Endothelial cell of umbilical vein (primary cell): ENCODE measurements at regions not wholly inside any gene's neighbourhood (a gene's known extent, or its start where the extent isn't known, plus 50 kb on each side); places are given as distances from the start of the nearest gene placed in this dataset.
A peak's percentile ranks its signal among the peaks of the same experiment; 100 is the strongest.

Experiments
- BruUV-seq: library from RNA; stranded (reverse); fragments of 400-500 nt; replicated peaks from 2 replicates; lab custom pipeline; 2021; lab: Mats Ljungman, UMichigan
- CTCF ChIA-PET: fragments of 300-600, 350-600 bp; sonication (Branson Sonifier 250); formaldehyde crosslinking; loops from one replicate; lab custom pipeline; 2021; ENCODE audit warnings: antibody characterized with exemption, inconsistent platforms; lab: Charles Lee
- POLR2A ChIA-PET: fragments of 300-600, 350-600 bp; sonication (Branson Sonifier 250); formaldehyde crosslinking; loops from one replicate; lab custom pipeline; 2021; ENCODE audit warnings: antibody characterized with exemption, inconsistent platforms; lab: Charles Lee
- DNase-seq: peaks from one replicate; pipeline ENCODE4 v3.0.0-alpha.2; 2011; ENCODE audit warnings: low read depth, low spot score
- FAIRE-seq: peaks from 2 replicates; lab custom pipeline; 2011; peaks lifted over from hg19 to GRCh38; lab: Jason Lieb, UNC
- H2AFZ ChIP-seq: 2 replicates; pipeline ENCODE4 v1.6.0; 2012; ENCODE audit warnings: low read depth, low read length, control low read depth, inconsistent platforms
- H3K27ac ChIP-seq: 2 replicates; pipeline ENCODE4 v1.5.1; 2011; ENCODE audit warnings: low read depth, mild to moderate bottlenecking, control low read depth, low read length, moderate library complexity; ENCODE audit not compliant: insufficient read depth
- H3K27me3 ChIP-seq, 2 experiments: 2 replicates each; pipeline versions ENCODE4 v1.6.0 to v1.6.1; 2011; ENCODE audit warnings: low read length in 2 of 2, mixed read lengths in 1 of 2; ENCODE audit not compliant: control insufficient read depth in 2 of 2, insufficient read depth in 2 of 2
- H3K36me3 ChIP-seq, 2 experiments: 2 replicates in 1 of 2; 3 replicates in 1 of 2; pipeline ENCODE4 v1.5.1; 2011; ENCODE audit warnings: low read length in 2 of 2, mild to moderate bottlenecking in 1 of 2, moderate library complexity in 1 of 2; ENCODE audit not compliant: control insufficient read depth in 2 of 2, insufficient read depth in 2 of 2; ENCODE audit errors: extremely low read depth in 1 of 2
- H3K4me1 ChIP-seq: 3 replicates; pipeline ENCODE4 v1.5.1; 2011; ENCODE audit warnings: mild to moderate bottlenecking, low read length; ENCODE audit not compliant: control insufficient read depth, insufficient read depth; ENCODE audit errors: extremely low read depth
- H3K4me2 ChIP-seq: 2 replicates; pipeline ENCODE4 v1.6.1; 2011; ENCODE audit warnings: low read length, control low read depth, mixed read lengths; ENCODE audit not compliant: insufficient read depth
- H3K4me3 ChIP-seq, 3 experiments: fragments of 200-600 bp in 1 of 3; sonication (generic), shearing (Covaris generic) in 1 of 3; replicated peaks in 1 of 3; 2 replicates each; pipeline ENCODE4 v1.5.1; 2011 to 2016; ENCODE audit warnings: control low read depth in 3 of 3, low read length in 3 of 3, mild to moderate bottlenecking in 2 of 3, inconsistent platforms in 1 of 3, low read depth in 1 of 3, moderate library complexity in 1 of 3; ENCODE audit not compliant: insufficient read depth in 1 of 3
- H3K79me2 ChIP-seq: 2 replicates; pipeline ENCODE4 v1.6.0; 2012; ENCODE audit warnings: low read length, inconsistent platforms; ENCODE audit not compliant: control insufficient read depth, insufficient read depth
- H3K9ac ChIP-seq: replicated peaks from 2 replicates; pipeline ENCODE3; 2011; ENCODE audit warnings: low read length, control low read depth; ENCODE audit not compliant: insufficient read depth; ENCODE audit errors: extremely low read depth
- H3K9me1 ChIP-seq: replicated peaks from 3 replicates; pipeline ENCODE4 v1.6.0; 2011; ENCODE audit warnings: mild to moderate bottlenecking, low read length; ENCODE audit not compliant: control insufficient read depth, insufficient read depth; ENCODE audit errors: extremely low read depth
- H3K9me3 ChIP-seq: replicated peaks from 2 replicates; pipeline ENCODE4 v1.5.1; 2012; ENCODE audit warnings: low read length, inconsistent platforms; ENCODE audit not compliant: control insufficient read depth, insufficient read depth
- H4K20me1 ChIP-seq: replicated peaks from 2 replicates; pipeline ENCODE3; 2011; ENCODE audit warnings: mild to moderate bottlenecking, low read length; ENCODE audit not compliant: control insufficient read depth, insufficient read depth; ENCODE audit errors: extremely low read depth
- EZH2 ChIP-seq: IDR thresholded peaks from 2 replicates; pipeline ENCODE4 v1.6.1; 2012; ENCODE audit warnings: borderline replicate concordance, low read depth, mild to moderate bottlenecking, moderate library complexity, low read length, inconsistent platforms; ENCODE audit not compliant: severe bottlenecking
- FOS ChIP-seq: IDR thresholded peaks from 2 replicates; pipeline ENCODE4 v1.6.1; 2011; ENCODE audit warnings: mild to moderate bottlenecking, low read length, moderate library complexity, borderline replicate concordance; ENCODE audit not compliant: insufficient read depth
- GATA2 ChIP-seq: IDR thresholded peaks from 2 replicates; pipeline ENCODE4 v1.7.0; 2011; ENCODE audit warnings: low read depth, mild to moderate bottlenecking, moderate library complexity, mixed read lengths, low read length; ENCODE audit not compliant: insufficient read length, insufficient read depth
- JUN ChIP-seq: IDR thresholded peaks from 2 replicates; pipeline ENCODE4 v1.6.1; 2011; ENCODE audit warnings: borderline replicate concordance, low read depth; ENCODE audit not compliant: insufficient read length, insufficient read depth
- MYC ChIP-seq: IDR thresholded peaks from one replicate; pipeline ENCODE4 v1.6.1; 2011; ENCODE audit warnings: mild to moderate bottlenecking, low read depth, low read length
- POLR2A ChIP-seq: IDR thresholded peaks from 2 replicates; pipeline ENCODE4 v1.6.1; 2012; ENCODE audit warnings: low read depth, mild to moderate bottlenecking, control low read depth, low read length
- POLR2AphosphoS5 ChIP-seq: IDR thresholded peaks from 2 replicates; pipeline ENCODE4 v1.6.1; 2012; ENCODE audit warnings: low read depth, mild to moderate bottlenecking, control low read depth, low read length, moderate library complexity; ENCODE audit not compliant: insufficient read depth
- dilution Hi-C: fragments of 300-500 bp; cut with MboI; formaldehyde crosslinking; loops from one replicate; pipeline ENCODE4 v1.15.0; 2019; ENCODE audit warnings: low sequenced_read_pairs; ENCODE audit not compliant: extremely low pct_ligation_motif_present
- intact Hi-C: fragments of 100-400 bp; cut with micrococcal nuclease; formaldehyde crosslinking; loops from one replicate; pipeline ENCODE4 v1.10.0; 2022
- TF ChIP-seq, protein P1 (sequence below): IDR thresholded peaks from 2 replicates; pipeline ENCODE4 v1.6.1; 2011; ENCODE audit not compliant: insufficient read depth, insufficient read length
- TF ChIP-seq, protein P2 (sequence below), 2 donors: IDR thresholded peaks; 1 replicate in 1 of 2; 2 replicates in 1 of 2; pipeline ENCODE4 v1.5.1; 2011; ENCODE audit warnings: low read length in 2 of 2, mild to moderate bottlenecking in 2 of 2, moderate library complexity in 2 of 2, control low read depth in 1 of 2, inconsistent platforms in 1 of 2, low read depth in 1 of 2; ENCODE audit not compliant: insufficient read depth in 1 of 2; ENCODE audit errors: extremely low read depth in 1 of 2

DNA sequence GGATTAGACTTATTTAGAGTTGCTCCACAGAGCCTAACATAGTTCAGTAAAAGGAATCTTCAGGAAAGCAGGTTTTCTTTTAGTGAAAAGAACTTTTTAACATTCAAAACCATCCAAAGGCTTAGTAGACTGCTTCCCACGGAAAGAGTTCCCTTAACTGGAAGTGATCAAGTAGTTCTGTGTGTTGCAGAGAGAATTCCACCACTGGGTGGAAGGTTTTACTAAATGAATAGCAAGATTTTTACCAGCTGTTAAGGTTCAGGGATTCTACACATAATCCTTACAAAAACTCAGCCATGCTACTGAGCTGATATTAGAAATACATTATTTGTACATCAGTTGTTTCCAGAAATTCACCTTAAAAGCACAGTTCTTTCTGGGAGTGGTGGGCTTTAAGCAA is 119.7 kb downstream of the GDAP2 start:
- Histone ChIP-seq H2AFZ (no peak overlapping the region), H3K9me3 (no peaks in the 10 kb centered on the region), H4K20me1 (no peaks in the 10 kb centered on the region), H3K79me2 (no peaks in the 10 kb centered on the region), H3K9me1 (no peaks in the 10 kb centered on the region), H3K27me3 (peaks cover 2 to 52% of the 10 kb centered on the region in 2 experiments), H3K4me3 (no peak overlapping the region), H3K4me1 (no peaks in the 10 kb centered on the region), H3K9ac (no peak overlapping the region), H3K27ac (no peak overlapping the region), H3K36me3 (no peaks in the 10 kb centered on the region), H3K4me2 (no peak overlapping the region)
- peak; percentile 23 for DNase-seq
- no peak for TF ChIP-seq POLR2A
- TF ChIP-seq POLR2AphosphoS5: no peak
- no peak for TF ChIP-seq MYC
- TF ChIP-seq JUN: no peak
- no peak for TF ChIP-seq FOS
- TF ChIP-seq, protein P1, sequence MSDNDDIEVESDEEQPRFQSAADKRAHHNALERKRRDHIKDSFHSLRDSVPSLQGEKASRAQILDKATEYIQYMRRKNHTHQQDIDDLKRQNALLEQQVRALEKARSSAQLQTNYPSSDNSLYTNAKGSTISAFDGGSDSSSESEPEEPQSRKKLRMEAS: no peak
- TF ChIP-seq, protein P2, sequence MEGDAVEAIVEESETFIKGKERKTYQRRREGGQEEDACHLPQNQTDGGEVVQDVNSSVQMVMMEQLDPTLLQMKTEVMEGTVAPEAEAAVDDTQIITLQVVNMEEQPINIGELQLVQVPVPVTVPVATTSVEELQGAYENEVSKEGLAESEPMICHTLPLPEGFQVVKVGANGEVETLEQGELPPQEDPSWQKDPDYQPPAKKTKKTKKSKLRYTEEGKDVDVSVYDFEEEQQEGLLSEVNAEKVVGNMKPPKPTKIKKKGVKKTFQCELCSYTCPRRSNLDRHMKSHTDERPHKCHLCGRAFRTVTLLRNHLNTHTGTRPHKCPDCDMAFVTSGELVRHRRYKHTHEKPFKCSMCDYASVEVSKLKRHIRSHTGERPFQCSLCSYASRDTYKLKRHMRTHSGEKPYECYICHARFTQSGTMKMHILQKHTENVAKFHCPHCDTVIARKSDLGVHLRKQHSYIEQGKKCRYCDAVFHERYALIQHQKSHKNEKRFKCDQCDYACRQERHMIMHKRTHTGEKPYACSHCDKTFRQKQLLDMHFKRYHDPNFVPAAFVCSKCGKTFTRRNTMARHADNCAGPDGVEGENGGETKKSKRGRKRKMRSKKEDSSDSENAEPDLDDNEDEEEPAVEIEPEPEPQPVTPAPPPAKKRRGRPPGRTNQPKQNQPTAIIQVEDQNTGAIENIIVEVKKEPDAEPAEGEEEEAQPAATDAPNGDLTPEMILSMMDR (IDR thresholded peaks at IDR 0.05; ENCODE audit: extremely low read depth in 1 of 2, insufficient read depth in 1 of 2, low read depth in 1 of 2, low read length in 2 of 2): no peak
- no peak for TF ChIP-seq EZH2
- no peak for TF ChIP-seq GATA2
- dilution Hi-C loops: no loop called here
- intact Hi-C loops: no loop called here
- POLR2A ChIA-PET: no interaction called here
- no TSS peak for BruUV-seq
- FAIRE-seq: no peak
- CTCF ChIA-PET: interaction anchor here (1.3 to 1.4 kb wide), 2 partner anchors 51 to 85 kb away, joined by 4 to 13 read pairs; no protein-coding TSS in a partner anchor
